ENCODE measurements at regions not wholly inside any gene's neighbourhood (a gene's known extent, or its start where the extent isn't known, plus 50 kb on each side); places are given as distances from the start of the nearest gene placed in this dataset.

- TF ChIP-seq SP4 (IDR thresholded peaks at IDR 0.05; ENCODE audit: low read length) (no peak), BRCA1 (IDR thresholded peaks at IDR 0.05; ENCODE audit: low read depth, low read length) (no peak), KDM1A (IDR thresholded peaks at IDR 0.05; ENCODE audit: borderline replicate concordance, low read length) (no peak), SP2 (IDR thresholded peaks at IDR 0.05; ENCODE audit: low read length) (no peak), EZH2 (IDR thresholded peaks at IDR 0.05; ENCODE audit: low read depth, low read length, severe bottlenecking) (no peak)
Observed at GRCh38 chr3:635393-635792, 438.8 kb downstream of the CHL1 start (continued).

Data from H1 (cell line).